Activated CD8-positive, alpha-beta memory T cell treated with anti-CD3 and anti-CD28 coated beads, Interleukin-2, amount 50 U/mL, for 24 hours (primary cell): ENCODE measurements at regions not wholly inside any gene's neighbourhood (a gene's known extent, or its start where the extent isn't known, plus 50 kb on each side); places are given as distances from the start of the nearest gene placed in this dataset.

Experiments used
- DNase-seq: peaks from one replicate; pipeline ENCODE4 v3.0.0-alpha.2; 2020; ENCODE audit errors: extremely low read depth

- no peak for DNase-seq
Observed at GRCh38 chr13:22053053-22053452, 382.2 kb downstream of the FGF9 start.

GRCh38 chr13:22055259-22055658 is 384.4 kb downstream of the FGF9 start:
- DNase-seq, result no peak

GRCh38 chr13:22060187-22060586 is 389.3 kb downstream of the FGF9 start:
- no peak for DNase-seq

GRCh38 chr13:22061371-22061805 is 390.5 kb downstream of the FGF9 start:
- no peak for DNase-seq

GRCh38 chr13:22061806-22062391 is 391.0 kb downstream of the FGF9 start:
- no peak for DNase-seq

- DNase-seq, result no peak
Observed at GRCh38 chr13:22062478-22063205, 391.8 kb downstream of the FGF9 start.

- DNase-seq, result no peak
Observed at GRCh38 chr13:22063416-22064124, 392.7 kb downstream of the FGF9 start.

- no peak for DNase-seq
Observed at GRCh38 chr13:22064854-22065620, 394.2 kb downstream of the FGF9 start.

GRCh38 chr13:22073718-22074117 is 402.8 kb downstream of the FGF9 start:
- no peak for DNase-seq

GRCh38 chr13:22074403-22074802 is 403.5 kb downstream of the FGF9 start:
- no peak for DNase-seq

- DNase-seq, result no peak
Observed at GRCh38 chr13:22076658-22077057, 405.8 kb downstream of the FGF9 start.

GRCh38 chr13:22077205-22077683 is 406.4 kb downstream of the FGF9 start:
- no peak for DNase-seq

- DNase-seq, result no peak
Observed at GRCh38 chr13:22077764-22078163, 406.9 kb downstream of the FGF9 start.

- DNase-seq, result no peak
Observed at GRCh38 chr13:22079961-22080360, 409.1 kb downstream of the FGF9 start.

GRCh38 chr13:22080832-22081231 is 410.0 kb downstream of the FGF9 start:
- no peak for DNase-seq

GRCh38 chr13:22081430-22081829 is 410.6 kb downstream of the FGF9 start:
- DNase-seq, result no peak

- no peak for DNase-seq
Observed at GRCh38 chr13:22082030-22082429, 411.2 kb downstream of the FGF9 start.

GRCh38 chr13:22082437-22083100 is 411.7 kb downstream of the FGF9 start:
- DNase-seq, result no peak

GRCh38 chr13:22085001-22085400 is 414.1 kb downstream of the FGF9 start:
- DNase-seq, result no peak

GRCh38 chr13:22086597-22087330 is 415.9 kb downstream of the FGF9 start:
- DNase-seq, result no peak

- DNase-seq, result no peak
Observed at GRCh38 chr13:22090106-22090505, 419.2 kb downstream of the FGF9 start.
